ENCODE measurements at regions not wholly inside any gene's neighbourhood (a gene's known extent, or its start where the extent isn't known, plus 50 kb on each side); places are given as distances from the start of the nearest gene placed in this dataset.
A peak's percentile ranks its signal among the peaks of the same experiment; 100 is the strongest.
"Not testable (repeated sequence)": the region's sequence is repeated elsewhere in the genome, so short reads cannot be mapped to it uniquely, and the experiment has no call there.

DNA sequence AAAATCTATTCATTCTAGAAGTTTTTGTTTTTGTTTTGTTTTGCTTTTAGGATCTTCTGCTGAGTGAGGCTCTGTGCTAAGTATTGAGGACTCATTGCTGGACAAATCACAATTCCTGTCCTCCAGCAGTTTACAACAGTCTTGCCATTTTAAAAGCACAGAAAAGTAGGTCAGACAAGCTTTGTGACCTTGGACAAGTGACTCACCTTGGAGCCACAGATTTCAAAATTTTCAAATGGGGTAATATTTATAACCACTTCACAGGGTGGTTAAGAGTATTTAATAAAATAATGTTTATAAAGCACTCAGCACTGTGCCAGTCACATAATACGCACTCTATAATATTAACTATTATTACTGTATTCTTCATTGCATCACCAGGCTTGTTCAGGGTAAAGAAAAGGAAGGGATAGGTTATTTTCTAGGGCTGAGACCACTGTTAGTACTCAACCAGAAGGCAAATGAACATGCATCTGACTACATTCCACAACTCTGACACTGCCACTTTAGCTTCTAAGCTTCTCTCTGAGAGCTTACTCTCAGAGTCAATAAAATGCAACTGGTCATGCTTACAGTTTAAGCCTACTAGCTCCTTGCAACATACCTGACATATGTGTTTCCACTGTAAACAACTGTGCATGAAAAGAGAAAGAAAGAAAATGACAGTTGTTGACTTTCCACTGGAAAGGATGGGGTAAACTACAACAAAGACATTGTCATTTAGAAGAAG lies 63.2 kb upstream of the FIBIN start:
- no peaks in the 10 kb centered on the region for H3K36me3 ChIP-seq
- TF ChIP-seq, protein P1, sequence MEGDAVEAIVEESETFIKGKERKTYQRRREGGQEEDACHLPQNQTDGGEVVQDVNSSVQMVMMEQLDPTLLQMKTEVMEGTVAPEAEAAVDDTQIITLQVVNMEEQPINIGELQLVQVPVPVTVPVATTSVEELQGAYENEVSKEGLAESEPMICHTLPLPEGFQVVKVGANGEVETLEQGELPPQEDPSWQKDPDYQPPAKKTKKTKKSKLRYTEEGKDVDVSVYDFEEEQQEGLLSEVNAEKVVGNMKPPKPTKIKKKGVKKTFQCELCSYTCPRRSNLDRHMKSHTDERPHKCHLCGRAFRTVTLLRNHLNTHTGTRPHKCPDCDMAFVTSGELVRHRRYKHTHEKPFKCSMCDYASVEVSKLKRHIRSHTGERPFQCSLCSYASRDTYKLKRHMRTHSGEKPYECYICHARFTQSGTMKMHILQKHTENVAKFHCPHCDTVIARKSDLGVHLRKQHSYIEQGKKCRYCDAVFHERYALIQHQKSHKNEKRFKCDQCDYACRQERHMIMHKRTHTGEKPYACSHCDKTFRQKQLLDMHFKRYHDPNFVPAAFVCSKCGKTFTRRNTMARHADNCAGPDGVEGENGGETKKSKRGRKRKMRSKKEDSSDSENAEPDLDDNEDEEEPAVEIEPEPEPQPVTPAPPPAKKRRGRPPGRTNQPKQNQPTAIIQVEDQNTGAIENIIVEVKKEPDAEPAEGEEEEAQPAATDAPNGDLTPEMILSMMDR (IDR thresholded peaks at IDR 0.05; ENCODE audit: low read depth, low read length) = no peak
- H3K27ac ChIP-seq = no peak overlapping the region
- DNase-seq (ENCODE audit: low read depth in 1 of 2, low spot score in 1 of 2) = peak in 1 of 2 donors; percentile 6
- H3K27me3 ChIP-seq = no peaks in the 10 kb centered on the region
- H3K4me3 ChIP-seq = no peak overlapping the region
- H3K4me1 ChIP-seq (ENCODE audit: low read depth) = no peaks in the 10 kb centered on the region
- H3K9me3 ChIP-seq (ENCODE audit: low read depth) = no peaks in the 10 kb centered on the region

DNA sequence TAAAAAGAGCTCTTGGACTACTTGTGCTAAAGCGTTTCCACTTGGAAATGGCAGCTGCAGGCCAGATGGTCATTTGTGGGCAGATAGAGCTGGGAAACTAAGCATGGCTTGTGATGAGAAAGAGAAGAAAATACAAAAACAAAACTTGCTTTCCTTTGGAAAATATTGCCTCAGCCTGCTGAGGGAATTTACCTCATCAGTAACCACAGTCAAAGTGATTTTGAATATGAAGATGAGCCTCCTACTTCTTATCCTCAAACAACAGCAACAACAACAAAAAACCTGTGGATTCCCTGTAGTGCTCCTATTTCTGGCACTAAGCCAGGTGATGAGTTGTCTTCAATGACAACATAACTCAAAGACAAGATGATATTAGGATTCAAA lies 62.7 kb upstream of the FIBIN start:
- H3K27ac ChIP-seq = no peak overlapping the region
- H3K4me3 ChIP-seq = no peak overlapping the region
- no peaks in the 10 kb centered on the region for H3K9me3 ChIP-seq (ENCODE audit: low read depth)
- no peaks in the 10 kb centered on the region for H3K36me3 ChIP-seq
- DNase-seq (ENCODE audit: low read depth in 1 of 2, low spot score in 1 of 2) = no peak
- TF ChIP-seq, protein P1 (IDR thresholded peaks at IDR 0.05; ENCODE audit: low read depth, low read length) = no peak
- no peaks in the 10 kb centered on the region for H3K27me3 ChIP-seq
- H3K4me1 ChIP-seq (ENCODE audit: low read depth) = no peaks in the 10 kb centered on the region

DNA sequence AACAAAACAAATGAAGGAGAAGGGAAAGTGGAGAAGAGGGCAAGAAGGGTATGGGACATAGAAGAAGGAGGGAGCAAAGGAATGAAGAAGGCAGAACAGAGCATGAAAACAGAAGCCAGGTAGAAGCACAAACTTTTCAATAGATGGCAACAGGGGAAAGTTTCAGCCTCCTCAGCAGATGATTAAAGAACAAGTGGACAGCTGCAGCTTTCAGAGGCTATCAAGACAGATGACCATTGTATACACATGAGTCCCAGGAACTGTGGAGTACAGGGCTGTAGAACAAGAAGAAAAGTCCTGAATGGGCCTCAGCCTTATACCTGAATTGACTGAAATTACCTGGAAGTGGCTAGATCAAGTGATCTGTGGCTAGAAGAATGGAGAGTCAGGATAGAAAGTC lies 62.0 kb upstream of the FIBIN start:
- Histone ChIP-seq H3K4me3 (no peak overlapping the region), H3K27ac (no peak overlapping the region), H3K36me3 (no peaks in the 10 kb centered on the region), H3K27me3 (no peaks in the 10 kb centered on the region), H3K9me3 (ENCODE audit: low read depth) (no peaks in the 10 kb centered on the region), H3K4me1 (ENCODE audit: low read depth) (no peaks in the 10 kb centered on the region)
- no peak for DNase-seq (ENCODE audit: low read depth in 1 of 2, low spot score in 1 of 2)
- TF ChIP-seq, protein P1 (IDR thresholded peaks at IDR 0.05; ENCODE audit: low read depth, low read length) = no peak

DNA sequence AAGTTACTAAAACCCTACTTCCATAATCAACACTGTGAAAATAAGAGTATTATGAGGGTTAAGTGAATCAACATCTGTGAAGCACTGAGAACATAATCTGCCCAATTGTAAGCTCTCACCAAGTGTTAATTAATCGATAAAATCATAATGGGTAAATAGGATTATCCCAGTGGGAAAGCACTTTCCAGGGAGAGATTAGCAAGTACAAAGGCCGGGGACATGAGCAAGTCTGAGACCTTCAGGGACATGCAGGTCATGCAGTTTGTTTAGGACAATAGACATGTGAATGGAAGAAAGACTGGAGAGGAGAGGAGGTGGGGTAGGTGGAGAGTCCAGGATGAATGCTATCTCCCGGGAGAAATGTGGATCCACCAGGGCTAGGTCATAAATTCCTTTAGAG lies 57.8 kb upstream of the FIBIN start:
- TF ChIP-seq, protein P1 (IDR thresholded peaks at IDR 0.05; ENCODE audit: low read depth, low read length) = no peak
- DNase-seq (ENCODE audit: low read depth in 1 of 2, low spot score in 1 of 2) = no peak
- Histone ChIP-seq H3K4me1 (ENCODE audit: low read depth) (no peaks in the 10 kb centered on the region), H3K36me3 (no peaks in the 10 kb centered on the region), H3K4me3 (no peak overlapping the region), H3K9me3 (ENCODE audit: low read depth) (no peaks in the 10 kb centered on the region), H3K27ac (no peak overlapping the region), H3K27me3 (no peaks in the 10 kb centered on the region)

DNA sequence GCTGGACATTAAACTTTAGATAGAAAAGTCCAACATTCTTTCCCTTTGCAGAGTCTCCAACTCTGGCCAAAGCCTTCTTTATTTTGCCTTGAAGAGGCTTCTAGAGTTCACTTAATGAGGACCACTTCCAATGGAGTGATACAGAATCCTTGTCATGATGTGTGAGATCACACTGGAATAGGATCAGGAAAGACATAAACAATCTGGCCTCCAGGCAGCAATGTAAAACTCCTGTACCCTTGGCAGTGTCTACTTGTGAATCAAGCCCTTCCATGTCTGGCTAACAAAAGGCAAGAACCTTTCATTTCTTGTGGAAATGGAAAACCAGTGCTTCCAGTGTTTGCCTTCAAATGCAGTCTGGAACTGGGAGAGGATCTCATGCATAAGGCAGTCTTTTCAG lies 56.5 kb upstream of the FIBIN start:
- H3K27ac ChIP-seq = no peak overlapping the region
- no peaks in the 10 kb centered on the region for H3K27me3 ChIP-seq
- no peak overlapping the region for H3K4me3 ChIP-seq
- TF ChIP-seq, protein P1 (IDR thresholded peaks at IDR 0.05; ENCODE audit: low read depth, low read length) = no peak
- H3K9me3 ChIP-seq (ENCODE audit: low read depth) = no peaks in the 10 kb centered on the region
- no peak for DNase-seq (ENCODE audit: low read depth in 1 of 2, low spot score in 1 of 2)
- H3K4me1 ChIP-seq (ENCODE audit: low read depth) = no peaks in the 10 kb centered on the region
- H3K36me3 ChIP-seq = no peaks in the 10 kb centered on the region

DNA sequence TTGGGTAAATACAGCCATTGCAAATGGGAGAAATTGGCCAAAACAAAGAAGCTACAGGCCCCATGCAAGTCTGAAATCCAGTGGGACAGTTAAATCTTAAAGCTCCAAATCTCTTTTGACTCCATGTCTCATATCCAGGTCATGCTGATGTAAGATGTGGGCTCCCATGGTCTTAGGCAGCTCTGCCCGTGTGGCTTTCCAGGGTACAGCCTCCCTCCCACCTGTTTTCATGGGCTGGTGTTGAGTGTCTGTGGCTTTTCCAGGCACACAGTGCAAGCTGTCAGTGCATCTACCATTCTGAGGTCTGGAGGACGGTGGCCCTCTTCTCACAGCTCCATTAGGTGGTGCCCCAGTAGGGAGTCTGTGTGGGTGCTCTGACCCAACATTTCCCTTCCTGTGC lies 53.4 kb upstream of the FIBIN start:
- H3K9me3 ChIP-seq (ENCODE audit: low read depth); H3K27ac ChIP-seq; H3K4me3 ChIP-seq; DNase-seq (ENCODE audit: low read depth in 1 of 2, low spot score in 1 of 2); H3K36me3 ChIP-seq; H3K4me1 ChIP-seq (ENCODE audit: low read depth); H3K27me3 ChIP-seq: not testable (repeated sequence)

Data from cardiac muscle cell (in vitro differentiated cells and primary cell).